Bronchial epithelial cell (primary cell): ENCODE measurements at regions not wholly inside any gene's neighbourhood (a gene's known extent, or its start where the extent isn't known, plus 50 kb on each side); places are given as distances from the start of the nearest gene placed in this dataset.

ENCODE experiments used
- DNase-seq: peaks from one replicate; pipeline ENCODE4 v3.0.0-alpha.2; 2010; ENCODE audit warnings: low read depth
- FAIRE-seq: peaks from 2 replicates; lab custom pipeline; 2011; peaks lifted over from hg19 to GRCh38; lab: Jason Lieb, UNC
- H3K27me3 ChIP-seq: 2 replicates; pipeline ENCODE4 v1.5.1; 2011; ENCODE audit warnings: low read length; ENCODE audit not compliant: control insufficient read depth, insufficient read depth
- H3K36me3 ChIP-seq: 2 replicates; pipeline ENCODE4 v1.5.1; 2011; ENCODE audit warnings: low read length; ENCODE audit not compliant: control insufficient read depth, insufficient read depth
- H3K4me3 ChIP-seq: 2 replicates; pipeline ENCODE4 v1.5.1; 2011; ENCODE audit warnings: mild to moderate bottlenecking, low read depth, low read length, control low read depth
- CTCF ChIP-seq: IDR thresholded peaks from 2 replicates; pipeline ENCODE4 v1.5.1; 2011; ENCODE audit warnings: mild to moderate bottlenecking, moderate library complexity, low read length, control low read depth, inconsistent platforms; ENCODE audit not compliant: insufficient read depth, severe bottlenecking

DNA sequence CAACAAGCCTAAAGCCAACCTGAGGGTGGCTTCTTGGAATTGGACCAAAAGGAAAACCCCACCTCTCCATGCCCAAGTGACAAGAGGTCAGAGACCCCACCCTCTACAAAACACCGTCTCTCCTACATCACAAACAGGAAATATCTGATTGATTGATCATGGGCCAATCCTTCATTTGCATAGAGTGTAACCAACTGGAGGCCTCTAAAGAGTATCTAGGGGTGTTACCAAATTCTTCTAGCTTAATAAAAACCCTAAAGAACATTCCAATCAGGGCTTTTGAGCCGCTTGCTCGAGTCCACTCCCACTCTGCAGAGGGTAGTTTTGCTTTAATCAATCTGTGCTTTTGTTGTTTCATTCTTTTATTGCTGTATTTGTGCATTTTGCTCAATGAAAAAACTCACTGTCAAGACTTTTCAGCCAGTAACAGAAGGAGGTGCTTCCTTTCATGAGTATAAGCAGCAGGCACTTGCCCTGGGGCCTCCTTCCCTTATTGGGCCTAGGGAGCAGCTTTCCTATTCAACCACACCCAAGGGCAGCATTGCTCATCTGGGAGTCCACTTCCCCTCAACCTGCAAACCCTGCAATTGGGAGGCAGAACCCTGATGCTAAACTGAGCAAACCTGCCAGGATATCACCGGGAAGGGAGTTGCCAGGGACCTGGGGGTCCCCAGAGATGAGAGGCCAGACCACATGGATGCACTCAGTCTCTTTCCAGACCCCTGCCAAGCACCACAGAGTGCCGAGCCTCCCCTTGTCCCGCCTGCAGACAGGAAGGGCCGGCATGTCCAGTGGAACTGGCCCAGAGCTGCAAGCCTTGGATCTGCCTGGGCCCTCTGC, 154.3 kb upstream of the VSTM2B start:
- TF ChIP-seq CTCF, result no peak
- no peak overlapping the region for H3K4me3 ChIP-seq
- H3K27me3 ChIP-seq, result no peaks in the 10 kb centered on the region
- DNase-seq, result no peak
- H3K36me3 ChIP-seq, result no peaks in the 10 kb centered on the region
- no peak for FAIRE-seq

DNA sequence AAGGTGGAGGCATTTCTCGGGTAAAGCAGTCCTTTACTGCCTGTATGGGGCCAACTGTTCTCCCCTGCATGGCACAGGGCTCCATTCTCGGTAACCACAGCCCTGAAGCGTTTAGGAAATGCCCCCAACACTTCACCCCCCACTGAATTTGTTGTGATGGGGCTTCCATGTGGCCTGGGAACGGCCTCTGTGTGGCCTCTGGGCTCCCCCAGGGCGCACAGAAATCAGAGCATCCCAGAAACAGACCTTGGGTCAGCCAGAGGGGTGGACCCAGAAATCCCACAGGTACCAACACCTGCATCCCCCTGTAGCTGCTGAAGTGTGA, 153.7 kb upstream of the VSTM2B start:
- Histone ChIP-seq H3K36me3 (no peaks in the 10 kb centered on the region), H3K4me3 (no peak overlapping the region), H3K27me3 (no peaks in the 10 kb centered on the region)
- no peak for TF ChIP-seq CTCF
- FAIRE-seq (no peak), DNase-seq (no peak)

- no peak for TF ChIP-seq CTCF
- H3K27me3 ChIP-seq, result no peaks in the 10 kb centered on the region
- H3K4me3 ChIP-seq, result no peak overlapping the region
- no peak for DNase-seq
- no peak for FAIRE-seq
- no peaks in the 10 kb centered on the region for H3K36me3 ChIP-seq
Observed at GRCh38 chr19:29372461-29372860, 153.3 kb upstream of the VSTM2B start.

DNA sequence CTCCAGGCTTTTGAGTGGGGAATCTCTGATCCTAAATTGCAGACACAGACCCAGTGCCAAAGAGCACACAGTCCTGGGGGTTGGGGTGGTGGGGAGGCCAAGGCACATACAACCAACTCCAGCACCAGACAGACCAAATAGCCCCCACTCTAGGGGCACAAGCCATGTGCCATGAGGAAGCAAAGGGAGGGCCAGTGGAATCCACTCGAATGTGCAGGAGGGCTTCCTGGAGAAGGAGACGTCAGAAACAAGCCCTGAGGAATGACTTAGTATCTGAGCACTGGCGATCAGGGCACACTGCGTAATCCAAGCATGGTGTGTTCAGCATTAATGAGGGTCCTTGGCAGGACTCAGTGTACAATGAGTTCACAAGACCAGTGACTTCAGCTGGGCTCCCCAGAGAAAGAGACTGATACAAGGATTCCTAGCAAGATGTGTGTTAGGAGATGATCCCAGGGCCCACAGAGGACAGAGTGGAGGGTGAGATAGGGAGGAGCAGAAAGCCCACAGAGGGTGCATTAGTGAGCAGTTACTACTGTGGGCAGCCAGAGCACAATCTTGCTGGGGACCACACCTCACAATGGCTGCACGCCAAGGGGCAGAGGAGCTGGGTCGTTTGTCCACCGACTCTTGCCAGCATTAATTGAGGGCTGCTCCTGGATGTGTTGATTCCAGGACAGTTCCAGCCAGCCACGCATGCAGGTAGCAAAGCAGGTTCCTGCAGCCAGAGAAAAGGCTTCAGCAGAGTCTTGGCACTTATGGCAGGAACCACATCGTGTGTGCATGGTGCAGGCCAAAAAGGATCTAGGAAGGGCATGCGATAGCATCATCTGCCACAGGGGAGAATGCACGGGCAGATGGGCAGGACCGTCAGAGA, 152.6 kb upstream of the VSTM2B start:
- no peak overlapping the region for H3K4me3 ChIP-seq
- H3K27me3 ChIP-seq, result no peaks in the 10 kb centered on the region
- no peak for TF ChIP-seq CTCF
- FAIRE-seq (no peak), DNase-seq (no peak)
- H3K36me3 ChIP-seq, result no peaks in the 10 kb centered on the region

DNA sequence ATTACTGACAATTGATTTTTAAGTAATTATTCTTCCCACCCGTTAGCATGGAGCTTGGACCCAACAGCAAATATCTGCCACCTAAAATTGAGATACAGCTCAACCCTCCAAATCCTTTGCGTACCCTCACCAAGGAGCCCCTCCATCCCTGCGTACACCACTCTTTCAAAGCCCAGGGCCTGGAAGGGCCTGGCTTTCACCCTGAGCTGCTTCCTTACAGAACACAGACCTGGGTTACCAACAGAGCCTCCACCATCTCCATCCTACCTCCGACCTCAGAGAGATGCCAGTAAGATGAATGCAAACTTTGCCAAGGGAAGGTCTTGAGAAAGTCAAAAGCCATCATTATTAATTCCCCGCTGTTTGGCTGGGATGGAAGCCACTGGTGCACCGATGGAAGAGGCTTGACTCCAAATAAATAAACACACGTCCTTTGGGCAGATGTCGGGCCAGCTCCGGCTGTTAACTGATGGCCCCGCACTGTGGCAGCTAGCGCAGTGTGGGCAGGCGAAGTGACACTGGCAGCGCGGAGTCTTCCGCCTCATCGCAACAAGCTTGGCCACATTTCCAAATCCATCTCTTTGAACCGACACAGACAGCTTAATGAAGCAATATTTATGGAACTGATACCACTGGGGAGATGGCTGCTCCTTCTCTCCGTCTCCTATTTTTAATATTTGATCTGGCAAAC, 150.2 kb upstream of the VSTM2B start:
- Histone ChIP-seq H3K27me3 (no peaks in the 10 kb centered on the region), H3K36me3 (no peaks in the 10 kb centered on the region), H3K4me3 (no peak overlapping the region)
- FAIRE-seq (no peak), DNase-seq (no peak)
- no peak for TF ChIP-seq CTCF
